ENCODE measurements at regions not wholly inside any gene's neighbourhood (a gene's known extent, or its start where the extent isn't known, plus 50 kb on each side); places are given as distances from the start of the nearest gene placed in this dataset.

GRCh38 chr16:9557713-9558112, 466.3 kb downstream of the HAPSTR1 start:
- TF ChIP-seq CTCF (IDR thresholded peaks at IDR 0.05; ENCODE audit: insufficient read depth, low read depth, low read length) (no peak), EZH2 (IDR thresholded peaks at IDR 0.05; ENCODE audit: insufficient read depth, low read length) (no peak)
